A204.1 (cell line): ENCODE measurements at regions not wholly inside any gene's neighbourhood (a gene's known extent, or its start where the extent isn't known, plus 50 kb on each side); places are given as distances from the start of the nearest gene placed in this dataset.

Experiments used
- FAIRE-seq: peaks from 2 replicates; lab custom pipeline; 2012; peaks lifted over from hg19 to GRCh38; lab: Jason Lieb, UNC

GRCh38 chr18:56120782-56121181 is 517.6 kb downstream of the TXNL1 start:
- no peak for FAIRE-seq

- no peak for FAIRE-seq
Observed at GRCh38 chr18:56119681-56120080, 518.7 kb downstream of the TXNL1 start.

DNA sequence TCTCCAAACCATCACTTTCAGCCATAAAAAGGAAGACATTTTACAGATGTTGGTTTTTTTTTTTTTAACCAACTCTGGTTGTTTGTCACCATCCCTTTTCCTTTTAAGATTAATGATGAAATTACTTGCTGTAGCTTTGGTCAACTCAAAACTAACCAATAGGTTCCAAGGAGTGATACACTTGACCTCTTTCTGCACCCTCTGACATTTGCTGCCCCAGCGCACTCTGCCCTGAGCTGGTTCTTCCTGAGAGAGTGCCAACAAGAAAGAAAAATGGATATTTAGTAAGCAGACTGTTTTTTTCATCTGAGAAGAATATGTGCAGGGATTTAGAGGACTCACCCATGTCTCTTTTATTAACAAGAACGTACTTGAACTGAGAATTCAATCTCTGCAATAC is 520.0 kb downstream of the TXNL1 start:
- no peak for FAIRE-seq

DNA sequence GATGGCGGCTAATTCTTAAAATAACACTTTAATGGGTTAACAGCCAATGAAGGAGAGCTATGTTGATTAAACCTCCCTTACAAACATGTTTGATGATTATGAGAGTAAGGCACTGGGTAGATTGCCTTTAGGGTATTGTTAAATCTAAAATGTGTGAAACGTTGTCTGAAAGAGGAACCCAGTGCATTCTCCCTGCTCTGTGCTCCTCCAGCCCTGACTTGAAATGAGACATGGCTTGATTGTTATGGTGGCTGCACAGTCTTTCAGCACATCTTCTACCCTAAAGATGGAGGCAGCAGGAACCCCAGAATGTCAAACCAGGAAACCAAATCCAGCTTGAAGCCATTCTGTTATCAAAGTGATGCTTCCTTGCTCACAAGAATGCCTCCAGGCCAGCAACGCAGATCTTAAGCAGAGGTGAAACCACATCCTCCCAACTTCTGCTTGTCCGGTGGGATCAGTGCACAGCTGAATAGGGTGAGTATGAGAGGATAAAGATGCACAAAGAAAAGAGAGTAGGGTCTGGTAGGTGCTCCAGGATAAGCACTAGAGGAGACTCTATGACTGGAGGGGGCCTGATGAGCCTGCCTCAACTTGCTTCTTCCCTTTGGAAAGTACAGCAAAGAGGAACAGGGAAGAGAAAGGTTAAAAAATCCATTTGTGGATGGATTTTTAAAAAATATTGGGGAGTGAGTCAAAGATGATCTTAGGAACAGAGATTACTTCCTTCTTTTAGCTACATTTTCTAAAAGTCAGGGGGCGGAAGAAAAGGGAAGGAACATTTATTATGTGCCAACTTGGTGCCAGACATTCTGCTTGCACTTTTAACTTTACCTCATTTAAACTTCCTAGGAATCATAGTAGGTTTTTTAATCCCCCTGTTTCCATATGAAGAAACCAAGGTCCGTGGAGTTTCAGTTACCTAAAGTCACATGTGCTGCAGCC is 523.0 kb downstream of the TXNL1 start:
- no peak for FAIRE-seq

GRCh38 chr18:56112984-56113383 is 525.0 kb upstream of the TCF4 start:
- FAIRE-seq, result no peak

- FAIRE-seq, result no peak
Observed at GRCh38 chr18:56112013-56112749, 524.2 kb upstream of the TCF4 start.

GRCh38 chr18:56109757-56110156 is 521.8 kb upstream of the TCF4 start:
- FAIRE-seq, result no peak

DNA sequence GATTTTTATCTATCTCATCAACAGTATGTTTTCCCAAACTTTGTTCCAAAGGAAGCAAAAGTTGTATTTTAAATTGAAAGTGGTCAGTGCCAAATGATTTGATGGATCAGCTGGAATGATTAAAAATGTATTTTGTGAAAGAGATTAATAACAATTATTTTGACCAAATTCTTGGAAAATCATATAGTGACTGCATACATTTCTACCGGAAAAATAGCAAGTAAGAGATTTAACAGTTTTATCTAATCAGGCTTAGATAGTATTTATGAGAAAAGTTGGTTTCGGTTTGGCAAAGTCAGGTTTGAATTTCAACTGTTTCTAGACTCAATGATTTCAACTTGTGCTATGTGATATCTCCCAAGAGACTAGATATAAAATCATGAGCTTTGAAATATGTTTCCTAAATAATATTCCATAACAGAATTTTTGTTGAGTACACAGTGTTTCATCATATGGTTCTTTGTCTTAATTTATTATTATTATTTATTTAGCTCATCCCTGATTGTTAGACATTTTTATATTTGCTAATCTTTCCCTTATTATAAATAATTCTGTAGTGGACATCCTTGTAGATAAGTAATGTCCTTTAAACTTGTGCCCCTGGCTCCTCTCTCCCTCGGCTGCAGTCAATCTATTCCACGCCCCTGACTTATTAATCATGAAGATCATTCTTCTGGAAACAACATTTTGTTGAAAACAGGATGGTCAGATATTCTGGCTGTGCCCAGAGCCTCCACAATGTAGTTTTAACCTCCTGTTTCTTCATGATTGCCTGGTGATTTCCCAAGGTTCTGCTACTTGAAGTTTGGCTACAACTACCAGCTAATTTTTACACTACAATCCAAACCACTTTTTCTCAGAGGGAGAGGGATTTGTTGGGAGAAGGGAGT is 520.7 kb upstream of the TCF4 start:
- no peak for FAIRE-seq

DNA sequence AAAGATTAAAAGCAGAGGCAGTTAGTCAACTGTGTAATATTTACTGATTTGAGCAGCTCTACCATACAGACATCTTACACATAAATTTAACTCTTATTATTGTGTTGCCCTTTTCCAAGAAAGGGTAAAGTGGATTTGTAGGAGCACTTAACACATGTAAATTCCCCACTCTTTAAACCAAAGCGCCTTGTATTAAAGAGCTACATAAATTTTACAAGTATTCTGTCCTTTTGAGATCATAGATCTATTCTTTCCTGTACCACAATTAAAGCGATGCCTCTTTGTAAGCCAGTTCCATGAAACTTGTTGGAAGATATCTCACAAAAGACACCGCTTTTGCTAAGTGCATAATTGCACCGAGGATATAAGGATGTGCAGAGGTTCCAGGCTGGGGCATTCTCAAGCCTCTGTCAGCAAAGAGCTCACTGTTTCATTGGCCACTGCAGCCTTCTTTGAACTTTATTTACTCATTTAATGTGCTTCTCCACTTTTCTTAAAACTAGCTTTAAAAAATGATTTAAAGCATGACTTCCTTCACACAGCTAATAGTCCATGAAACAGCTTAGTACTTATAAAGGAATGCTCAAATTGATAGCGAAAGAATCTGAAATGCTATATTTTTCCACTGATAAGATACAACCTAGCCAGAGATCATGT is 520.0 kb upstream of the TCF4 start:
- no peak for FAIRE-seq

- no peak for FAIRE-seq
Observed at GRCh38 chr18:56100090-56100722, 512.2 kb upstream of the TCF4 start.

DNA sequence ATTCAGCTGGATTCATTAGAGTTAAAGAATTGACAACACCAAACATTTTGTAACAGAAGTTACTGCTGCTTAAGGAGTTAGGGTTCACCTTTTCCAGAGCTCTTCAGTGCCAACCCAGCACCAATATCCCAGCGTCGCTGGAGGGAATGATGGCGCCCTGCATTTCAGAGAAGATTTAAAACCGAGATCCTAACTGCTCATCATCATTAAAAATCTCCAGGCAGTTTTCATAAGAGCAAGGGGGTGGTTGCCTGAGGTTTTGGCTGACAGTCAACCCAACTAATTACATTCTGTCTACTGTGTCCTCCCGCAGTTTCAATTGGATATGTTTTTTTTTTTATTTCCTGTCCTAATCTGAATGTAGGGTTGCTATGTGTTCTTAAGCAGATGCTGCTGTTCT is 509.6 kb upstream of the TCF4 start:
- no peak for FAIRE-seq

DNA sequence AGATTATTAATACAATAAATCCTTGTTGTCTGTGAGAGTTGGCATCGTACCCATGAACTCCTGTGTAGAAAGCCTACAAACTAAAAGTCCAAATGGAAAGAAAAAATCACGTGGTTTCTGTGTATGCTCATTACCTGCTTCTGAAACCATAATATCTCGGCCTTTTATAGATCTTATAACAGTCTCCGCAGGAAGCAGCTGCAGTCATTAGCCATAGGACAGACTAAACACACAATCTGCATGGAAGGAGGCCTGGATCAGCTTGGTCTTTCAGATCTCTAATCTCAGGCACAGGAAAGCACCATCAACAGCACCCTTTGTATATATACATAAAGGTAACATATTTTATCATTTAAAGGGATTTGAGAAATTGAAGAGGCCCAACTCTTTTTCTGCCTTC is 508.9 kb upstream of the TCF4 start:
- FAIRE-seq, result no peak

DNA sequence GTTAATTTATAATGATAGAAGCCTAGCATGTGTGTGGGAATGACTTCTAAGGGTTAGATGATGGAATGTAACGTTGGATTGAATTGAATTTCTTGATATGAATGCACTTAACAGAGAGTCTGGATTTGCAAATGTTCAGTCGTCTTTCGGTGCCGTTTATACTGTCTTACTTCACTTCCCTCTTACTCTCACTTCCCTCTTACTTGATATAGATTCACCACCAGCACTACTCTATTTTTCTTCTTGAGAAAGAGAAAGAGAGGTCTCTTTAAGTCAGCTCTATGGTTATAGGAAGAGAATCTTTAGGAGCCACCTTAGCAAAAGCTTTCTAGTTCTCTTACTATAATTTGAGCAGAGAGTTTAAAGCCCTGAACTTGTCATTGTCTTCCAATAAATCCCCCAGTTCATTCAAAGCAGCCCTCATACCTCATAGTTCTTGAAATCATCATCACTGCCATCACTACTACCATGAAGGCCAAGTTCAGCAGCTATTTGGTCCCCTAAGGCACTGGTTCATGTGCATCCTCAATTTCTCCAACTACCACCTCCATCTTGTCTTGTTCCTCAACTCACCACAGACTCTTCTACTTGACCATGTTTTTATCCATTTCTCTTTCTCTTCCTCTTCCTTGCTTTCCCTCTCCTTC is 501.7 kb upstream of the TCF4 start:
- FAIRE-seq, result no peak

DNA sequence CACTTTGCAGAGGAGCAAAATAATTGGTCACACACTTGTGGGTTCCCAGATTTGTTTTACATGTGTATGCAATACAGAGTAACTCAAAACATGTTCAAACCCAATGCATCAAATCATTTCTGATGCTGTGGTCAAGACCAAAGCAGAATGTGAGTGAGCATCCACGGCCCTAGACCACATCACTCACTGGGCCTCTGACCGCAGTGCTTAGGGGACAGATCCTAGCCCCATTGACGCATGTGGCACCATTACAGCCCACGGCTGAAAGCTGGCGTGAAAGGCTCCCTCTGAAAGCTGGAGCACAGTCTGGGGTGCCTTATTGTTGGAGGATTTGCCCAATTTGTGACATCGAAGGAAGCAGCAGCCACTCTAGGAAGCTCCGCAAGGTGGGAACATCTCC is 498.8 kb upstream of the TCF4 start:
- FAIRE-seq, result no peak

DNA sequence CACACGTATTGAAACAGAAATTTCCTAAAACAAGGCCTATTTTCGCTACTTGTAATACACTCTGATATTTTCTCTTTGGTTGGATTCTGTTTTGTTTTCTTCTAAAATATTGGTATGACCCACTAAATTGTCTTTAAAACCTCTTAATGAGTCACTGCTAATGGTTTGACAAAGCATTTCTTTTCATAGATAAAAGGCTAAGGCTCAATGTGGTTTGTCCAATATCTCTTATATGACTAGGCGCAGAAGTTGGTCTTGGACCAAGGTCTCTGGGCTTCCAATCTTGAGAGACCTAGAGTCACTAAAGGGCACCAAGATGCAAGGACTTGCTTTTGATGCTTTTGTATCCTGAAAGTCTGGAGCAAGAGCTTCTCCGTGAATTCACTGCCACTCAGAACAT is 498.2 kb upstream of the TCF4 start:
- no peak for FAIRE-seq

GRCh38 chr18:56085551-56085950 is 497.6 kb upstream of the TCF4 start:
- no peak for FAIRE-seq

DNA sequence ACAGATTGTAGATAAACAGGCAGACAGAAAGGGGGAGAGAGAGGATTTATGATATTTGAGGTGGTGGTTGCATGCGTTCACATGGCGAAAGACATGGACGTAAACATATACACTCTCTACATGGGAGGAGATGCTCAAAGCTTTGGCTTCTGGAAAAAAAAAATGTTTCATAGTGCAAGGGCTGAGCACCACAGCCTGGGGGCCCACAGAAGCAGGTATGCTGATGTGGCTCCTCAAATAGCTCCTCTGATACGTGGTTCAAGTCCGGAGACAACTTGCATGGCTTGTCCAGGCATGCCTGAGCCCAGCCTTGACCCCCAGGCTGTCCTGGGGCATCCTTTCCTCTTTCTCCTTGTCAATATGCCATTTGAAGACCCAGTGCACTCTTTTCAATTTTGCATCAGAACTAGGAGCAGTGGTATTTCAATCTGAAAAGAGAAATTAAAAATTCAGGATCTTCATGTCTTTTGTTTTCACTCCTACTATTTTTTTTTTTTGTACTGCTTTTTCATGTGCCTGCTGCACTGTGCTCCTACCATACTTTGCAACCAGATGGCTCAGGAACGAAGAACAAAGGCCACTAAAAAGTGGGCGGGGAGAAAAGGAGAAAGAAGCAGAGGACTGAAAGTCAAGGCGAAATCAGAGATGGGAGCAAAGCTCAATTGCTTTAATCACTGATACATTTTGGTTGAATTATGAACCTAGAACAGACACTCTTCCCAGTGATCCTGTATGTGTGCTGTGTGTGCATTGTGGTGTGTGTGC is 495.7 kb upstream of the TCF4 start:
- FAIRE-seq, result no peak

DNA sequence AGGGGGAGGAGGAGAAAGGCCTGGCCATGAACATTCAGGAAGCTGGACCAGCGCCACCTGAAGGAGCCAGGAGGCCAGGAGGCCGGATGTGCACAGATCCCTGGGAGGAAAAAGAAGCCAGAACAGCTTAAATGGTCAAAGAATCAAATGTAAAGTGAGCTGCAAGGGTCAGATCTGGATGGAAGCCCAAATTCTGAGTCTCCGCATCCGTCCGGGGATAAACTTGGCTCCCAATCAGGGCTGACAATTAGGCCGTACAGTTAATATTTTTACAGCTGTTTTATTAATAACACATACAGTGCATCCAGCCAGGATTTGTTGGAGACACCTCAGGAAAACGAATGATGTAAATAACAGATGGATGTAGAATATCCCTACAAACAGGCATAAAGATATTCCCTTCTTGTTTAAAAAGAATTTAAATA is 495.1 kb upstream of the TCF4 start:
- FAIRE-seq, result no peak

DNA sequence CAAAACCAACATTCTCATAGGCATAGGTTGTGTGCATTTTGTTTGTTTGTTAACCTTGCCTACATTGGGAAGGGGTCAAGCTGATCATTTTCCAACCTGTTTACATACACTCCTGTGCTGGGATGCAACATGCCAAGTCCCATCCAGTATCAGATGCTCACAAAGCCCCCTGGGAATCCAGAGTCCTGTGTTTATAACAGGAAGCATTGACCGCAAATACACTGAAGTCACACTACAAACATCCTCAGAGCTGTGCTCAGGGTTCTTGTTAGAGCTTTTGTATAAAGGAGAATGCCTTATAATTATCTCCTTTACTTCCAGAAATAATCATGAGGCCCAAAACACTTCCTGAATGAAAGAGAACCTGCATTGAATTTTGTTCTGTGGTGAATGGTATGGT is 488.7 kb upstream of the TCF4 start:
- FAIRE-seq, result no peak

DNA sequence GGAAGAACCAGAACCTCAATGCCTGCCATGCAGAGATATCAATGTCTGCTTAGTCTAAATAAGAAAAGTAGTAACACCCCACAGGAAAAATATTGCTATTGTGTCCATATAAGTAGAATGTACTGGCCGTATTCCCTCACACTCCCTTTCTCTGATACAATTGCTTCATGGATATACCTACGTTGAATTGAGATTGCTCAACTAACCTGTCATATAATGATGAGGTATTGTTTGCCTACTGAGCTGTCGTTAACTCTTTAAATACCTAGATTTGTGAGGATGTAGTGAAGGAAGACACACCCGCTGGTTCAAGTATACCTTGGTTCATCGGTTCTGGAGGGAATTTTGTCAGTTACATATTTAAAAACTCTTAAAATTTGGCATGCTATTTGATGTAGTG is 480.7 kb upstream of the TCF4 start:
- FAIRE-seq, result no peak
